Mammary epithelial cell (primary cell): ENCODE measurements at regions not wholly inside any gene's neighbourhood (a gene's known extent, or its start where the extent isn't known, plus 50 kb on each side); places are given as distances from the start of the nearest gene placed in this dataset.

ENCODE experiments used
- EZH2 ChIP-seq: IDR thresholded peaks from 2 replicates; pipeline ENCODE4 v1.6.1; 2012; ENCODE audit warnings: low read length, inconsistent platforms, borderline replicate concordance
- TF ChIP-seq, protein P1 (sequence below), 2 donors: IDR thresholded peaks in 1 of 2; conservative IDR thresholded peaks in 1 of 2; 2 replicates each; pipeline ENCODE4 v1.5.1; 2011 to 2012; ENCODE audit warnings: inconsistent platforms in 2 of 2, low read length in 2 of 2, mild to moderate bottlenecking in 2 of 2, control low read depth in 1 of 2, low read depth in 1 of 2; ENCODE audit not compliant: insufficient read depth in 1 of 2; ENCODE audit errors: extremely low read depth in 1 of 2

DNA sequence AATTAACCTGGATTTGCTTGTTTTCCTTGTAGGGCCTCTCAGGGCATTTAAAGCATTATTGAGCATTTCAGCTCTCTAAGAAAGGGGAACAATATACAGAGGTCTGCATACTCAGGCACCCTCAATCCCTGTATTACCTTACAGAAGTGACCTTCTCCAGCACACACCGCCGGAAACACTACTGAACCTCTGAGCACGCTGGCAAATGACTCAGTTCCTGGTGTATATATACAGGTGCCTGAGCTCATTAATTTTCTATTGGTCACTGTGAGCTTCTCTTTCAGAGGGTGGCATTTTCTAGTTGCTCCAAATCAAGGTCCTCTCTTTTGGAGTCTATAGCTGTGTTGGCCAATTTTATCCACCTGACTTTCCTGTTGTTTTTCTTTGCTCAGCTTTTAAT, 85.2 kb upstream of the COPS8 start:
- TF ChIP-seq, protein P1, sequence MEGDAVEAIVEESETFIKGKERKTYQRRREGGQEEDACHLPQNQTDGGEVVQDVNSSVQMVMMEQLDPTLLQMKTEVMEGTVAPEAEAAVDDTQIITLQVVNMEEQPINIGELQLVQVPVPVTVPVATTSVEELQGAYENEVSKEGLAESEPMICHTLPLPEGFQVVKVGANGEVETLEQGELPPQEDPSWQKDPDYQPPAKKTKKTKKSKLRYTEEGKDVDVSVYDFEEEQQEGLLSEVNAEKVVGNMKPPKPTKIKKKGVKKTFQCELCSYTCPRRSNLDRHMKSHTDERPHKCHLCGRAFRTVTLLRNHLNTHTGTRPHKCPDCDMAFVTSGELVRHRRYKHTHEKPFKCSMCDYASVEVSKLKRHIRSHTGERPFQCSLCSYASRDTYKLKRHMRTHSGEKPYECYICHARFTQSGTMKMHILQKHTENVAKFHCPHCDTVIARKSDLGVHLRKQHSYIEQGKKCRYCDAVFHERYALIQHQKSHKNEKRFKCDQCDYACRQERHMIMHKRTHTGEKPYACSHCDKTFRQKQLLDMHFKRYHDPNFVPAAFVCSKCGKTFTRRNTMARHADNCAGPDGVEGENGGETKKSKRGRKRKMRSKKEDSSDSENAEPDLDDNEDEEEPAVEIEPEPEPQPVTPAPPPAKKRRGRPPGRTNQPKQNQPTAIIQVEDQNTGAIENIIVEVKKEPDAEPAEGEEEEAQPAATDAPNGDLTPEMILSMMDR (conservative IDR thresholded peaks at IDR 0.05 in 1 of 2, IDR thresholded peaks at IDR 0.05 in 1 of 2; ENCODE audit: extremely low read depth in 1 of 2, insufficient read depth in 1 of 2, low read depth in 1 of 2, low read length in 2 of 2) = no peak
- no peak for TF ChIP-seq EZH2
